H9 (cell line): ENCODE measurements at regions not wholly inside any gene's neighbourhood (a gene's known extent, or its start where the extent isn't known, plus 50 kb on each side); places are given as distances from the start of the nearest gene placed in this dataset.

Source experiments
- DNase-seq: peaks from one replicate; pipeline ENCODE4 v3.0.0-alpha.2; 2017
- H2AFZ ChIP-seq: one replicate; pipeline ENCODE4 v1.6.1; 2013; ENCODE audit warnings: mild to moderate bottlenecking, low read length, control low read depth, moderate library complexity
- H2AK5ac ChIP-seq: 2 replicates; pipeline ENCODE4 v1.6.1; 2013; ENCODE audit warnings: low read length, control low read depth, mixed read lengths; ENCODE audit not compliant: insufficient read length
- H2BK120ac ChIP-seq: one replicate; pipeline ENCODE4 v1.6.1; 2013; ENCODE audit warnings: low read depth, mild to moderate bottlenecking, low read length, control low read depth, inconsistent platforms; ENCODE audit not compliant: poor library complexity, severe bottlenecking
- H2BK12ac ChIP-seq: 2 replicates; pipeline ENCODE4 v1.6.1; 2013; ENCODE audit warnings: low read length, control low read depth, mixed read lengths, low read depth; ENCODE audit not compliant: insufficient read length
- H2BK15ac ChIP-seq: 2 replicates; pipeline ENCODE4 v1.6.1; 2013; ENCODE audit warnings: low read depth, low read length, control low read depth
- H2BK20ac ChIP-seq: one replicate; pipeline ENCODE4 v1.6.1; 2013; ENCODE audit warnings: low read depth, mild to moderate bottlenecking, low read length, control low read depth, inconsistent platforms; ENCODE audit not compliant: poor library complexity, severe bottlenecking
- H2BK5ac ChIP-seq: 2 replicates; pipeline ENCODE4 v1.6.1; 2013; ENCODE audit warnings: low read length, control low read depth, mixed read lengths; ENCODE audit not compliant: insufficient read length
- H3K14ac ChIP-seq: 2 replicates; pipeline ENCODE4 v1.6.1; 2013; ENCODE audit warnings: low read length, control low read depth; ENCODE audit not compliant: insufficient read depth
- H3K18ac ChIP-seq: 2 replicates; pipeline ENCODE4 v1.6.1; 2013; ENCODE audit warnings: low read depth, mild to moderate bottlenecking, mixed read lengths, low read length, control low read depth; ENCODE audit not compliant: insufficient read length
- H3K23ac ChIP-seq: 2 replicates; pipeline ENCODE4 v1.6.1; 2013; ENCODE audit warnings: low read length, control low read depth, mixed read lengths, low read depth; ENCODE audit not compliant: insufficient read length
- H3K23me2 ChIP-seq: 2 replicates; pipeline ENCODE4 v1.6.1; 2013; ENCODE audit warnings: low read depth, mild to moderate bottlenecking, mixed read lengths, low read length, control low read depth; ENCODE audit not compliant: insufficient read length, poor library complexity, severe bottlenecking
- H3K27ac ChIP-seq: 2 replicates; pipeline ENCODE4 v1.5.1; 2013; ENCODE audit warnings: low read length, control low read depth, mixed read lengths, low read depth; ENCODE audit not compliant: insufficient read length
- H3K27me3 ChIP-seq: 2 replicates; pipeline ENCODE4 v1.6.1; 2013; ENCODE audit warnings: low read length, control low read depth, inconsistent platforms; ENCODE audit not compliant: insufficient read depth
- H3K4ac ChIP-seq: 2 replicates; pipeline ENCODE4 v1.6.1; 2013; ENCODE audit warnings: low read depth, mild to moderate bottlenecking, control low read depth, inconsistent platforms, low read length, moderate library complexity
- H3K4me1 ChIP-seq: 2 replicates; pipeline ENCODE4 v1.6.1; 2013; ENCODE audit warnings: low read length, control low read depth, inconsistent platforms; ENCODE audit not compliant: insufficient read depth
- H3K4me2 ChIP-seq: 2 replicates; pipeline ENCODE4 v1.6.1; 2013; ENCODE audit warnings: low read length, control low read depth, mixed read lengths; ENCODE audit not compliant: insufficient read length, insufficient read depth
- H3K56ac ChIP-seq: 2 replicates; pipeline ENCODE4 v1.6.1; 2013; ENCODE audit warnings: low read depth, mild to moderate bottlenecking, mixed read lengths, low read length, control low read depth; ENCODE audit not compliant: insufficient read length
- H3K79me1 ChIP-seq: 2 replicates; pipeline ENCODE4 v1.6.1; 2013; ENCODE audit warnings: low read depth, mild to moderate bottlenecking, moderate library complexity, low read length, control low read depth, inconsistent platforms; ENCODE audit not compliant: insufficient read depth, poor library complexity, severe bottlenecking
- H3K79me2 ChIP-seq: 2 replicates; pipeline ENCODE4 v1.6.1; 2013; ENCODE audit warnings: low read length, control low read depth, inconsistent platforms; ENCODE audit not compliant: insufficient read depth
- H3K9ac ChIP-seq: 2 replicates; pipeline ENCODE4 v1.6.1; 2013; ENCODE audit warnings: low read length, control low read depth, mixed read lengths; ENCODE audit not compliant: insufficient read length; ENCODE audit errors: extremely low read depth
- H3K9me3 ChIP-seq: one replicate; pipeline ENCODE4 v1.6.1; 2013; ENCODE audit warnings: low read depth, low read length, inconsistent platforms; ENCODE audit not compliant: control insufficient read depth
- H3T11ph ChIP-seq: one replicate; pipeline ENCODE4 v1.6.1; 2013; ENCODE audit warnings: mild to moderate bottlenecking, low read length, control low read depth, inconsistent platforms
- H4K20me1 ChIP-seq: one replicate; pipeline ENCODE4 v1.6.1; 2013; ENCODE audit not compliant: control insufficient read depth, insufficient read length, insufficient read depth
- H4K5ac ChIP-seq: 2 replicates; pipeline ENCODE4 v1.6.1; 2013; ENCODE audit warnings: low read depth, mild to moderate bottlenecking, mixed read lengths, low read length, control low read depth; ENCODE audit not compliant: insufficient read length
- H4K8ac ChIP-seq: replicated peaks from 2 replicates; pipeline ENCODE4 v1.6.1; 2013; ENCODE audit warnings: low read length, control low read depth, mixed read lengths, low read depth; ENCODE audit not compliant: insufficient read length
- H4K91ac ChIP-seq: 2 replicates; pipeline ENCODE4 v1.6.1; 2013; ENCODE audit warnings: low read depth, mild to moderate bottlenecking, moderate library complexity, mixed read lengths, low read length, control low read depth; ENCODE audit not compliant: insufficient read length
- H3K27ac Mint-ChIP-seq, 3 experiments: 2 replicates in 2 of 3; 3 replicates in 1 of 3; pipeline ENCODE4 v1.8.0; 2020 to 2021; ENCODE audit warnings: mixed read lengths in 3 of 3, mild to moderate bottlenecking in 1 of 3, moderate library complexity in 1 of 3
- H3K27me3 Mint-ChIP-seq: 2 replicates; pipeline ENCODE4 v1.8.0; 2021; ENCODE audit warnings: low read depth, mild to moderate bottlenecking, moderate library complexity, mixed read lengths
- H3K36me3 Mint-ChIP-seq, 3 experiments: 2 replicates in 2 of 3; 3 replicates in 1 of 3; pipeline ENCODE4 v1.8.0; 2020 to 2021; ENCODE audit warnings: low read depth in 3 of 3, mixed read lengths in 3 of 3; ENCODE audit not compliant: insufficient read depth in 1 of 3
- H3K4me1 Mint-ChIP-seq, 2 experiments: 2 replicates each; pipeline ENCODE4 v1.8.0; 2020; ENCODE audit warnings: mixed read lengths in 2 of 2
- H3K4me3 Mint-ChIP-seq, 2 experiments: 2 replicates in 1 of 2; 3 replicates in 1 of 2; pipeline ENCODE4 v1.8.0; 2020 to 2021; ENCODE audit warnings: mild to moderate bottlenecking in 2 of 2, mixed read lengths in 2 of 2, moderate library complexity in 1 of 2
- H3K9me3 Mint-ChIP-seq, 2 experiments: 2 replicates in 1 of 2; 3 replicates in 1 of 2; pipeline ENCODE4 v1.8.0; 2020; ENCODE audit warnings: mild to moderate bottlenecking in 2 of 2, mixed read lengths in 2 of 2, moderate library complexity in 1 of 2
- TF ChIP-seq, protein P1 (sequence below): fragments of 200-600 bp; sonication (generic); conservative IDR thresholded peaks from 3 replicates; pipeline ENCODE4 v1.8.0; 2021; ENCODE audit warnings: antibody characterized with exemption, mild to moderate bottlenecking

DNA sequence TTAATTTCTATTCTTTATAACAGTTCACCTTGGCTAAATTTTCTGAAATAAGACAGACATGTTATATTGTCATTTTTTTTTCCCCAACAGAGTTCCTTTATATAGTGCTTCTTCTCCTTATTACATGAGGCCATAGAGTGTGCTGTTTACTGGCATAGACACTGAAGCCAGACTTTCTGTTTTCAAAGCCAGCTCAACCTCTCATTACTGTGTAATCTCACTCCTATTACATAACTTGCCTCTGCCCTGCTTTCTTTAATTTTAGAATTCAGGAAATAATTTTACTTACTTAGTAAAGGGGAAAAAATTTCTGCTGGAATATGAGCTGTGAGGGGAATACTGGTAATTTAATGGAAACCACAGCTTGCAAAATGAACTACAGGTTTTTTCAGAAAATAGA lies 1380.4 kb downstream of the SLITRK1 start:
- DNase-seq = no peak

More for the DNA sequence above, 1380.4 kb downstream of the SLITRK1 start:
- no peaks in the 10 kb centered on the region for H4K20me1 ChIP-seq
- no peaks in the 10 kb centered on the region for H3K9me3 Mint-ChIP-seq
- H3K36me3 Mint-ChIP-seq = no peaks in the 10 kb centered on the region
- H3K4me3 Mint-ChIP-seq = no peak overlapping the region
- H3K27me3 Mint-ChIP-seq = no peaks in the 10 kb centered on the region
- no peak overlapping the region for H2BK20ac ChIP-seq
- H3K23ac ChIP-seq = no peak overlapping the region
- H3K27ac ChIP-seq = no peak overlapping the region
- H3K56ac ChIP-seq = no peak overlapping the region
- H3K4me1 ChIP-seq = peaks cover 5% of the 10 kb centered on the region; the same call in 1 of the 2 replicates
- no peak overlapping the region for H3K18ac ChIP-seq
- no peak overlapping the region for H3K4me2 ChIP-seq
- H3K9ac ChIP-seq = no peak overlapping the region
- no peaks in the 10 kb centered on the region for H3K23me2 ChIP-seq
- TF ChIP-seq, protein P1, sequence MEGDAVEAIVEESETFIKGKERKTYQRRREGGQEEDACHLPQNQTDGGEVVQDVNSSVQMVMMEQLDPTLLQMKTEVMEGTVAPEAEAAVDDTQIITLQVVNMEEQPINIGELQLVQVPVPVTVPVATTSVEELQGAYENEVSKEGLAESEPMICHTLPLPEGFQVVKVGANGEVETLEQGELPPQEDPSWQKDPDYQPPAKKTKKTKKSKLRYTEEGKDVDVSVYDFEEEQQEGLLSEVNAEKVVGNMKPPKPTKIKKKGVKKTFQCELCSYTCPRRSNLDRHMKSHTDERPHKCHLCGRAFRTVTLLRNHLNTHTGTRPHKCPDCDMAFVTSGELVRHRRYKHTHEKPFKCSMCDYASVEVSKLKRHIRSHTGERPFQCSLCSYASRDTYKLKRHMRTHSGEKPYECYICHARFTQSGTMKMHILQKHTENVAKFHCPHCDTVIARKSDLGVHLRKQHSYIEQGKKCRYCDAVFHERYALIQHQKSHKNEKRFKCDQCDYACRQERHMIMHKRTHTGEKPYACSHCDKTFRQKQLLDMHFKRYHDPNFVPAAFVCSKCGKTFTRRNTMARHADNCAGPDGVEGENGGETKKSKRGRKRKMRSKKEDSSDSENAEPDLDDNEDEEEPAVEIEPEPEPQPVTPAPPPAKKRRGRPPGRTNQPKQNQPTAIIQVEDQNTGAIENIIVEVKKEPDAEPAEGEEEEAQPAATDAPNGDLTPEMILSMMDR = no peak
- no peaks in the 10 kb centered on the region for H3K79me1 ChIP-seq
- no peak overlapping the region for H4K8ac ChIP-seq
- no peak overlapping the region for H2AK5ac ChIP-seq
- H4K5ac ChIP-seq = no peak overlapping the region
- no peak overlapping the region for H2BK12ac ChIP-seq
- no peaks in the 10 kb centered on the region for H3K27me3 ChIP-seq
- H3T11ph ChIP-seq = no peak overlapping the region
- no peak overlapping the region for H3K4ac ChIP-seq
- no peak overlapping the region for H2BK120ac ChIP-seq
- no peak overlapping the region for H2BK15ac ChIP-seq
- no peak overlapping the region for H3K14ac ChIP-seq
- no peaks in the 10 kb centered on the region for H3K9me3 ChIP-seq
- no peak overlapping the region for H2AFZ ChIP-seq
- no peak overlapping the region for H3K27ac Mint-ChIP-seq
- no peak overlapping the region for H2BK5ac ChIP-seq
- H3K4me1 Mint-ChIP-seq = peaks cover 11 to 16% of the 10 kb centered on the region in 2 experiments
- no peak overlapping the region for H4K91ac ChIP-seq
- H3K79me2 ChIP-seq = no peaks in the 10 kb centered on the region
